Left lung (tissue), 4 donors: ENCODE measurements at regions not wholly inside any gene's neighbourhood (a gene's known extent, or its start where the extent isn't known, plus 50 kb on each side); places are given as distances from the start of the nearest gene placed in this dataset.

Experiments
- ATAC-seq: fragments of 200-7000 bp; cut with Tn5 transposase; one replicate; pipeline ENCODE4 v1.9.1; 2020; ENCODE audit warnings: moderate library complexity
- DNase-seq, 4 donors: peaks; one replicate each; pipeline ENCODE4 v3.0.0-alpha.2; 2013 to 2020
- H3K27ac ChIP-seq, 2 donors: fragments of 200-600 bp; sonication (generic) in 1 of 2; one replicate each; pipeline versions ENCODE4 v1.5.0 to v1.8.0; 2020 to 2021
- H3K27me3 ChIP-seq, 2 donors: fragments of 200-600 bp; sonication (generic) in 1 of 2; one replicate each; pipeline versions ENCODE4 v1.5.0 to v1.8.0; 2020 to 2021
- H3K36me3 ChIP-seq, 2 donors: fragments of 200-600 bp; sonication (generic) in 1 of 2; one replicate each; pipeline versions ENCODE4 v1.5.0 to v1.8.0; 2020 to 2021
- H3K4me1 ChIP-seq, 2 donors: fragments of 200-600 bp; one replicate each; pipeline ENCODE4 v1.8.0; 2021
- H3K4me3 ChIP-seq, 2 donors: fragments of 200-600 bp; sonication (generic) in 1 of 2; one replicate each; pipeline versions ENCODE4 v1.5.0 to v1.8.0; 2020 to 2021; ENCODE audit warnings: mild to moderate bottlenecking in 1 of 2
- H3K9me3 ChIP-seq, 2 donors: fragments of 200-600 bp; sonication (generic) in 1 of 2; one replicate each; pipeline versions ENCODE4 v1.5.0 to v1.8.0; 2020 to 2021
- intact Hi-C, 2 donors: fragments of 100-400 bp; cut with DNase I; formaldehyde crosslinking; loops; one replicate each; pipeline versions ENCODE4 v1.11.2 to v1.14.2; 2022
- TF ChIP-seq, protein P1 (sequence below), 2 donors: fragments of 200-600 bp; sonication (generic) in 1 of 2; IDR thresholded peaks; one replicate each; pipeline versions ENCODE4 v1.5.0 to v1.8.0; 2021; ENCODE audit warnings: antibody characterized with exemption in 2 of 2
- donor health status: DM: no; HTN: yes; CAD: no.
- donor health status: DM: no; HTN: no; CAD: no.

DNA sequence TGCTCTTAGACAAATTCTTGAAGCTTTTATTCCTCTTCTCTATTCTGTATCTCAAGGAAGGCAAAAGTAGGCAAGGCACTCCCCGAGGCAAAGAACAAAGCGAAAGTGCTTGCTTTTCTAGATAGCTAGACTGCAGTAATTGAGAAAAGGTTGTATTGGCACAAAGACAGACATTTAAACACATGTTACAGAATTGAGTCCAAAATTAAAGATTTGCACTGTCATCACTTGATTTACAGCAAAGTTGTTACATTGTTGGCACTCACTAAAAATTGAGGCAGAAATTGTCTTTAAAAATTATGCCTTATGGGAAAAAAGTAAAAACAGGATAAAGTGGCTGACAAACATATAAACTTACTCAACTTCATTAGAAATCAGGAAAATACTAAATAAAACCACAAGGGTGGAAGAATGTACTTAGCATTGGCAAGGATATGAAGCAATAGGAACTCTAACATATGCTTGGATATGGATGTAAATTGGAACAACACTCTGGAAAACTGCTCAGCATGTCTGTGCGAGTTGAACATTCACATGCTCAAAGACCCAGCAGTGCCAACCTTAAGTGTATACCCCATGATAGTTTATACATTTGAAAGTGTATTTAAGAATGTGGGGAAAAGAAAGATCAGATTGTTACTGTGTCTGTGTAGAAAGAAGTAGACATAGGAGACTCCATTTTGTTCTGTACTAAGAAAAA lies 491.3 kb downstream of the GLRX3 start:
- H3K4me3 ChIP-seq, result no peak overlapping the region
- H3K36me3 ChIP-seq, result no peaks in the 10 kb centered on the region
- ATAC-seq (no peak), DNase-seq (no peak)
- no peak overlapping the region for H3K27ac ChIP-seq
- intact Hi-C loops, result no loop called here
- no peaks in the 10 kb centered on the region for H3K9me3 ChIP-seq
- peaks cover 5 to 13% of the 10 kb centered on the region in 2 donors for H3K4me1 ChIP-seq
- peaks cover 0 to 5% of the 10 kb centered on the region in 2 donors for H3K27me3 ChIP-seq
- TF ChIP-seq, protein P1, sequence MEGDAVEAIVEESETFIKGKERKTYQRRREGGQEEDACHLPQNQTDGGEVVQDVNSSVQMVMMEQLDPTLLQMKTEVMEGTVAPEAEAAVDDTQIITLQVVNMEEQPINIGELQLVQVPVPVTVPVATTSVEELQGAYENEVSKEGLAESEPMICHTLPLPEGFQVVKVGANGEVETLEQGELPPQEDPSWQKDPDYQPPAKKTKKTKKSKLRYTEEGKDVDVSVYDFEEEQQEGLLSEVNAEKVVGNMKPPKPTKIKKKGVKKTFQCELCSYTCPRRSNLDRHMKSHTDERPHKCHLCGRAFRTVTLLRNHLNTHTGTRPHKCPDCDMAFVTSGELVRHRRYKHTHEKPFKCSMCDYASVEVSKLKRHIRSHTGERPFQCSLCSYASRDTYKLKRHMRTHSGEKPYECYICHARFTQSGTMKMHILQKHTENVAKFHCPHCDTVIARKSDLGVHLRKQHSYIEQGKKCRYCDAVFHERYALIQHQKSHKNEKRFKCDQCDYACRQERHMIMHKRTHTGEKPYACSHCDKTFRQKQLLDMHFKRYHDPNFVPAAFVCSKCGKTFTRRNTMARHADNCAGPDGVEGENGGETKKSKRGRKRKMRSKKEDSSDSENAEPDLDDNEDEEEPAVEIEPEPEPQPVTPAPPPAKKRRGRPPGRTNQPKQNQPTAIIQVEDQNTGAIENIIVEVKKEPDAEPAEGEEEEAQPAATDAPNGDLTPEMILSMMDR (IDR thresholded peaks at IDR 0.05), result no peak

DNA sequence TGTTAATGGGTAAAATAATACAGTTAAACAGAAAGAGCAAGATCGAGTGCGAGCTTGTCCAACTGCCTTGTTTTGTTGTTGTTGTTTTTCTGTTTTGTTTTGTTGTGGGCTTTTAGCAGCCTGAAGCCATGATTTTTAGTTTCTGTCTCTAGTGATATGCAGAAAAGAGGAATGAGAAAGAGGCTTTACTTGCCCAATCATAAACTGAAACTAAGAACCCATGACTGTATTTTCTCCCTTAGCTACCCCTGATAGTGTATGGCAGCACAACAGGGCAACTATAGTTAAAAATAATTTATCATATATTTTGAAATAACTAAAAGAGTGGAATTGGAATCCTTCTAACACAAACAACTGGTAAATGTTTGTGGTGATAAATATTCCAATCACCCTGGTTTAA lies 493.9 kb downstream of the GLRX3 start:
- Histone ChIP-seq H3K4me1 (peaks cover 5 to 13% of the 10 kb centered on the region in 2 donors), H3K9me3 (no peaks in the 10 kb centered on the region), H3K27ac (peak overlapping the region in 1 of 2 donors; percentile 75), H3K36me3 (no peaks in the 10 kb centered on the region), H3K27me3 (no peaks in the 10 kb centered on the region), H3K4me3 (no peak overlapping the region)
- intact Hi-C loops, result no loop called here
- ATAC-seq, result no peak
- no peak for DNase-seq
- TF ChIP-seq, protein P1 (IDR thresholded peaks at IDR 0.05), result no peak

DNA sequence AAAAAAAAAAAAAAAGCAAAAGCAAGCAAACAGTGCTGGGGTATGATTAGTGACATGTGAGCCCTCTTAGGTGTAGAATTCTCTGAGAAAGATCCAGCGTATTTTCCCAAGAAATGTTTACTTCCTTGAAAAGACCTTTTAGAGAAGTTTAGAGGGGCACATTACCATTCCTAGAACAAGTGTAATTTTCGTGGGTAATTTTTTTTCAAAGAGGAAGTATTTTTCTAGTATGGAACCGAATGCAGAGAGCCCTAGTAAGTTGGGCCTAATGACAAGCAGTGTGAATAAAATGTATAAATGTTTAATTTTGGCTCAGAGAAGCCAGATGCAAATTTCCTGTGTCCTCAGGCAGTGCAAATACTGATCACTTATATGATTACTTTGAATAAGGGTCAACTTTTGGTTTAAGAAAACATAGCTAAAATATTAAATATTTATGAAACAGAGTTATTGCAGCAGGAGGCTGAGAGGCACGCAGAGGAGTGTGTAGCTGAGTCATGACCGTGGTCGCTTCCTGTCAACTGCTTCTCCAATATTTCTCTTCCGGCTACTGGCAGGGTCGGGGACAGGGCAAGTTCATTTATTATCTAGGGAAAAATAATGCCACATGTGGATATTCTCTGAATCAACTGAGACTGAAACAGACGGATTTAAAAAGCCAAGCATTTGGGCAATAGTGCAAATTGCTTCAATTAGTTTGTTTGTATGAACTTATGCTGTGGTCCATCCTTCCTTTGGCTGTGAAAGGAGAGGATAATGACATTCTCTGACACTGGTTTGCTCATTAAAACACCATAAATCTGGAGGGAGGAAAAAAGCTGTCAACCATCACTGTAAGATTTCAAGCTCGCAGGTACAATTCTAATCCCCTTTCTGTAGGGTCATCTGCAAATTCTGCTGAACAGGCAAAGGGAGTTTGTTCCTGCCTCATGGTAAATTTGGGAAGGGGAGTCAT lies 495.2 kb downstream of the GLRX3 start:
- peaks cover 5 to 15% of the 10 kb centered on the region in 2 donors for H3K4me1 ChIP-seq
- H3K27me3 ChIP-seq, result no peaks in the 10 kb centered on the region
- DNase-seq (peak in 2 of 4 donors; percentile 8 to 55), ATAC-seq (peak; percentile 84)
- peak overlapping the region; percentile 33 to 75 for H3K27ac ChIP-seq
- H3K36me3 ChIP-seq, result no peaks in the 10 kb centered on the region
- TF ChIP-seq, protein P1 (IDR thresholded peaks at IDR 0.05), result no peak
- H3K9me3 ChIP-seq, result no peaks in the 10 kb centered on the region
- intact Hi-C loops, result no loop called here
- H3K4me3 ChIP-seq, result no peak overlapping the region

DNA sequence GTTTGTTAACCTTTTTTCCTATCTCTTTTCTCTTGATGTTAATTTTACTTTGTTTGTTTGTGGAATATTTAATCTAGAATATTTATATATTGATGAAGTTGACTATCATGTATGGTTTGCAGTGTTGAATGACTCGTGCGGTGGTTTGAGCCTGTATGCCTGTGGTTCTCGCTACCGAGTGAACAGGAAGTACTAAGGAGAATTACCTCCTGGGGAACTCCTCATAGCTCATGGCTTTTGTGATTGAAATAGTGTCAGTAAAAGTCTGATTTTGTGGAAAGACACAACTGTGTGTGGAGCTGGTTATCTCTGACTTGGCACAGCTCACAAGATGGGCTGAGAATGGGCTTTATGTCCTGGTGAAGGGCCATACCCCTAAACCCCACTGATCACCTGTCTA lies 498.6 kb downstream of the GLRX3 start:
- no peak for DNase-seq
- no peaks in the 10 kb centered on the region for H3K9me3 ChIP-seq
- peaks cover 5 to 17% of the 10 kb centered on the region in 2 donors for H3K4me1 ChIP-seq
- no peaks in the 10 kb centered on the region for H3K36me3 ChIP-seq
- H3K4me3 ChIP-seq, result no peak overlapping the region
- ATAC-seq, result no peak
- no peaks in the 10 kb centered on the region for H3K27me3 ChIP-seq
- intact Hi-C loops, result no loop called here
- TF ChIP-seq, protein P1 (IDR thresholded peaks at IDR 0.05), result no peak
- H3K27ac ChIP-seq, result no peak overlapping the region

DNA sequence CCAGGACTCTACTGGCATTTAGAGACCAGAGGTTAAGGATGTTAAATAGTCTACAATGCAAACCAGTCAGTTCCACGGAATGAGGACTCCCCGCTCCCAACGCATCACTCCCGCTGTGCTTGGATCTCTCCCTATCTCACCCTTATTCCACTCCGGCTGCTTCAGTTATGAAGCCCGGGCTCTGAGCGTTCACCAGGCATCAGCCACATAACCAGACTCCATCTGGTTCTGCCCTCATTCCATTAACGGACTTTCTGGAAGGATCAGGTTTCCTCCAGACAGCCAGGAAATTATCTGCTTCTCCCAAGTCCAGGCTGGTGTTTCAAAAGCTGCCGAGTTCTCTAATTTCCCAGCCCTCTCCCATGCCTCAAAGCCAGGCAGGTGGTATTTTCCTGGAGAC lies 499.3 kb downstream of the GLRX3 start:
- DNase-seq, result no peak
- no peak overlapping the region for H3K27ac ChIP-seq
- intact Hi-C loops, result no loop called here
- H3K9me3 ChIP-seq, result no peaks in the 10 kb centered on the region
- H3K36me3 ChIP-seq, result no peaks in the 10 kb centered on the region
- H3K27me3 ChIP-seq, result no peaks in the 10 kb centered on the region
- TF ChIP-seq, protein P1 (IDR thresholded peaks at IDR 0.05), result no peak
- no peak overlapping the region for H3K4me3 ChIP-seq
- ATAC-seq, result no peak
- H3K4me1 ChIP-seq, result peaks cover 5 to 17% of the 10 kb centered on the region in 2 donors
